ENCODE measurements at regions not wholly inside any gene's neighbourhood (a gene's known extent, or its start where the extent isn't known, plus 50 kb on each side); places are given as distances from the start of the nearest gene placed in this dataset.

- TF ChIP-seq EP300 (IDR thresholded peaks at IDR 0.05; ENCODE audit: low read depth) (no peak), CTCF (IDR thresholded peaks at IDR 0.05) (no peak)
Measured at GRCh38 chr5:28954074-28954473, 1915.7 kb upstream of the CDH9 start.
